Testis (tissue), 2 donors: ENCODE measurements at regions not wholly inside any gene's neighbourhood (a gene's known extent, or its start where the extent isn't known, plus 50 kb on each side); places are given as distances from the start of the nearest gene placed in this dataset.

Experiments used
- DNase-seq: peaks from one replicate; pipeline ENCODE4 v3.0.0-alpha.2; 2019
- H3K27ac ChIP-seq, 2 donors: fragments of 200-600 bp; sonication (generic); one replicate each; pipeline ENCODE4 v1.5.1; 2019
- H3K27me3 ChIP-seq: fragments of 200-600 bp; sonication (generic); one replicate; pipeline ENCODE4 v1.5.1; 2019
- H3K36me3 ChIP-seq: fragments of 200-600 bp; sonication (generic); one replicate; pipeline ENCODE4 v1.5.1; 2017; ENCODE audit warnings: low read depth; ENCODE audit errors: missing control alignments
- H3K4me1 ChIP-seq: fragments of 200-600 bp; sonication (generic); one replicate; pipeline ENCODE4 v1.5.1; 2019
- H3K4me3 ChIP-seq, 2 donors: fragments of 200-600 bp; sonication (generic); one replicate each; pipeline ENCODE4 v1.5.1; 2017 to 2019
- H3K9me3 ChIP-seq: fragments of 200-600 bp; sonication (generic); one replicate; pipeline ENCODE4 v1.5.1; 2017
- CTCF ChIP-seq, 3 experiments: fragments of 450-650 bp in 2 of 3; fragments of 200-600 bp in 1 of 3; sonication (generic) in 1 of 3; IDR thresholded peaks; one replicate each; pipeline ENCODE4 v1.5.1; 2016 to 2019; ENCODE audit warnings: antibody characterized with exemption in 3 of 3, mild to moderate bottlenecking in 2 of 3, moderate library complexity in 1 of 3
- POLR2A ChIP-seq: fragments of 450-650 bp; IDR thresholded peaks from one replicate; pipeline ENCODE4 v1.6.1; 2017; ENCODE audit warnings: antibody characterized with exemption, mild to moderate bottlenecking, moderate library complexity
- whole genome bisulfite sequencing, 2 donors: methylation state at CpG; one replicate each; pipeline ENCODE4 v1.1.5; 2018; 5-methylcytosine and 5-hydroxymethylcytosine counted together
- intact Hi-C: fragments of 100-400 bp; cut with DNase I; formaldehyde crosslinking; loops from one replicate; pipeline ENCODE4 v1.15.1; 2023; ENCODE audit warnings: low total_unique reads

GRCh38 chr12:115348301-115348700, 664.3 kb upstream of the TBX3 start:
- DNase-seq, result no peak
- no peaks in the 10 kb centered on the region for H3K27me3 ChIP-seq
- H3K4me3 ChIP-seq, result no peak overlapping the region
- TF ChIP-seq POLR2A (no peak), CTCF (IDR thresholded peaks at IDR 0.05) (no peak)
- no peak overlapping the region for H3K27ac ChIP-seq
- intact Hi-C loops, result no loop called here
- WGBS, 2 donors, result 71 to 72% methylated on average over 16 of the region's 16 CpGs
- no peaks in the 10 kb centered on the region for H3K9me3 ChIP-seq
- no peaks in the 10 kb centered on the region for H3K4me1 ChIP-seq
- no peaks in the 10 kb centered on the region for H3K36me3 ChIP-seq

GRCh38 chr12:115343601-115344000, 659.6 kb upstream of the TBX3 start:
- no peaks in the 10 kb centered on the region for H3K4me1 ChIP-seq
- H3K9me3 ChIP-seq, result no peaks in the 10 kb centered on the region
- DNase-seq, result no peak
- 90 to 94% methylated on average over 5 of the region's 5 CpGs for WGBS, 2 donors
- no peak overlapping the region for H3K4me3 ChIP-seq
- no peaks in the 10 kb centered on the region for H3K36me3 ChIP-seq
- H3K27ac ChIP-seq, result no peak overlapping the region
- TF ChIP-seq POLR2A (no peak), CTCF (IDR thresholded peaks at IDR 0.05) (no peak)
- H3K27me3 ChIP-seq, result no peaks in the 10 kb centered on the region
- intact Hi-C loops, result no loop called here

- no peak for DNase-seq
- TF ChIP-seq POLR2A, result no peak
- TF ChIP-seq CTCF (IDR thresholded peaks at IDR 0.05), result no peak
- no peak overlapping the region for H3K27ac ChIP-seq
- no peaks in the 10 kb centered on the region for H3K27me3 ChIP-seq
- intact Hi-C loops, result no loop called here
- WGBS, 2 donors, result 93 to 100% methylated on average over 2 of the region's 2 CpGs
- no peak overlapping the region for H3K4me3 ChIP-seq
- no peaks in the 10 kb centered on the region for H3K9me3 ChIP-seq
- no peaks in the 10 kb centered on the region for H3K36me3 ChIP-seq
- no peaks in the 10 kb centered on the region for H3K4me1 ChIP-seq
Measured at GRCh38 chr12:115343008-115343407, 659.0 kb upstream of the TBX3 start.

- Histone ChIP-seq H3K27me3 (no peaks in the 10 kb centered on the region), H3K9me3 (no peaks in the 10 kb centered on the region), H3K4me1 (no peaks in the 10 kb centered on the region), H3K27ac (no peak overlapping the region), H3K4me3 (no peak overlapping the region), H3K36me3 (no peaks in the 10 kb centered on the region)
- no peak for TF ChIP-seq CTCF (IDR thresholded peaks at IDR 0.05)
- intact Hi-C loops, result no loop called here
- 43 to 46% methylated on average over 6 of the region's 6 CpGs for WGBS, 2 donors
- peak; percentile 25 for DNase-seq
Measured at GRCh38 chr12:115341442-115341841, 657.5 kb upstream of the TBX3 start.

- WGBS, 2 donors, result 77 to 82% methylated on average over 9 of the region's 9 CpGs
- no peaks in the 10 kb centered on the region for H3K27me3 ChIP-seq
- no peaks in the 10 kb centered on the region for H3K36me3 ChIP-seq
- H3K4me3 ChIP-seq, result no peak overlapping the region
- H3K9me3 ChIP-seq, result no peaks in the 10 kb centered on the region
- intact Hi-C loops, result no loop called here
- H3K27ac ChIP-seq, result no peak overlapping the region
- TF ChIP-seq POLR2A, result no peak
- TF ChIP-seq CTCF (IDR thresholded peaks at IDR 0.05), result no peak
- H3K4me1 ChIP-seq, result no peaks in the 10 kb centered on the region
- no peak for DNase-seq
Measured at GRCh38 chr12:115338566-115339294, 654.8 kb upstream of the TBX3 start.
